Heart left ventricle (tissue), 13 donors: ENCODE measurements at regions not wholly inside any gene's neighbourhood (a gene's known extent, or its start where the extent isn't known, plus 50 kb on each side); places are given as distances from the start of the nearest gene placed in this dataset.

ENCODE experiments used
- CTCF ChIP-seq, 12 donors: fragments of 200-600 bp; sonication (generic) in 4 of 12; IDR thresholded peaks; one replicate each; pipeline versions ENCODE4 v1.5.0 to v1.8.0; 2018 to 2022; ENCODE audit warnings: antibody characterized with exemption in 12 of 12, mild to moderate bottlenecking in 5 of 12
- POLR2A ChIP-seq, 2 donors: fragments of 450-650 bp; IDR thresholded peaks; one replicate each; pipeline ENCODE4 v1.6.1; 2017; ENCODE audit warnings: antibody characterized with exemption in 2 of 2, mild to moderate bottlenecking in 2 of 2, moderate library complexity in 2 of 2
- donor health status: ischemic (EF 13 %, LVEDD 7.1; RV severe dilation, severe dysfunction).
- donor health status: DM: no; HTN: yes; CAD: no.
- donor health status: DM: no; HTN: no; CAD: no.
- donor health status: ischemic (EF 25% LVEDD 6.9; RV normal size, moderate dysfunction).
- donor health status: ischemic (EF 25% LVEDD 5.7; RV mildly dilated, moderate dysfunction).
- donor health status: ischemic (EF 35%, LVEDD 5.7; RV mildly dilated, moderate dysfunction).
- donor health status: nonischemic (EF 11% LVEDD 7.7; RV severe dilation, severe dysfunction).
- donor health status: DM: yes; HTN: yes; CAD: no.
- donor health status: PGD.
- donor health status: ischemic (EF 29% LVEDD 5.4; RV normal size, mild dysfunction).
- donor health status: nonischemic (EF 23%, LVEDD 6.1; RV moderate dilation, normal function).

- TF ChIP-seq POLR2A (IDR thresholded peaks at IDR 0.05), result no peak
- TF ChIP-seq CTCF (IDR thresholded peaks at IDR 0.05), result no peak
Measured at GRCh38 chr12:66024949-66025348, 105.6 kb downstream of the LLPH start.
